Thoracic aorta (tissue), 2 donors: ENCODE measurements at regions not wholly inside any gene's neighbourhood (a gene's known extent, or its start where the extent isn't known, plus 50 kb on each side); places are given as distances from the start of the nearest gene placed in this dataset.

ENCODE experiments used
- ATAC-seq: fragments of 150-250 bp; one replicate; pipeline ENCODE4 v1.8.0; 2017; ENCODE audit warnings: low read depth; ENCODE audit not compliant: insufficient number of reproducible peaks, low FRiP score
- DNase-seq: peaks from one replicate; pipeline ENCODE4 v3.0.0-alpha.2; 2020; ENCODE audit warnings: low spot score
- H3K27ac ChIP-seq, 2 donors: fragments of 200-600 bp; sonication (generic); 1 replicate in 1 of 2; 2 replicates in 1 of 2; pipeline ENCODE4 v1.5.1; 2016; ENCODE audit warnings: mild to moderate bottlenecking in 2 of 2, moderate library complexity in 2 of 2
- H3K27me3 ChIP-seq: fragments of 200-600 bp; sonication (generic); replicated peaks from 2 replicates; pipeline ENCODE4 v1.6.0; 2016; ENCODE audit warnings: mild to moderate bottlenecking; ENCODE audit not compliant: insufficient read depth
- H3K36me3 ChIP-seq: fragments of 200-600 bp; sonication (generic); one replicate; pipeline ENCODE4 v1.5.1; 2016
- H3K4me1 ChIP-seq, 2 donors: fragments of 200-600 bp; sonication (generic); 1 replicate in 1 of 2; 2 replicates in 1 of 2; pipeline versions ENCODE4 v1.5.1 to v1.6.0; 2016; ENCODE audit warnings: low read depth in 2 of 2, mild to moderate bottlenecking in 1 of 2; ENCODE audit not compliant: control insufficient read depth in 1 of 2
- H3K4me3 ChIP-seq: fragments of 200-600 bp; sonication (generic); 2 replicates; pipeline ENCODE4 v1.5.1; 2016; ENCODE audit warnings: mild to moderate bottlenecking
- H3K9me3 ChIP-seq: fragments of 200-600 bp; sonication (generic); 2 replicates; pipeline ENCODE4 v1.5.1; 2016
- TF ChIP-seq, protein P1 (sequence below): fragments of 200-600 bp; sonication (generic); IDR thresholded peaks from one replicate; pipeline ENCODE4 v1.5.1; 2019; ENCODE audit warnings: antibody characterized with exemption

- ATAC-seq, result no peak
Measured at GRCh38 chr7:112887976-112888375, 97.8 kb upstream of the TMEM168 start.

DNA sequence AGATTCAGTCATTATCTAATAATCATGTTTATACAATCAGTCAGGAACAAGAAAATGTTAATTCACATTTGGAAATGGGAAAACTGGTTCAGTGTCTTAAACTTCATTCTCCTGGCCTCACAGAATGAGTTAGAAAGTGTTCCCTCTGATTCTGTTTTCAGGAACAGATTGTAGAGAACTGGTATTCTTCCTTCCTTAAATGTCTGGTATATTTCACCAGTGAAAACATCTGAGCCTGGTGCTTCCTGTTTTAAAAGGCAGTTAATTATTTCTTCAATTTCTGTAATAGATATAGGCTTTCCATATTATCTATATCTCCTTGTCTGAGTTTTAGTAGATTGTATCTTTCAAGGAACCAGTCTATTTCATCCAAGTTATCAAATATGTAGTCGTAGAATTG, 97.1 kb upstream of the TMEM168 start:
- H3K4me3 ChIP-seq, result no peak overlapping the region
- no peaks in the 10 kb centered on the region for H3K27me3 ChIP-seq
- DNase-seq (no peak), ATAC-seq (no peak)
- peaks cover 3 to 8% of the 10 kb centered on the region in 2 donors for H3K4me1 ChIP-seq
- no peaks in the 10 kb centered on the region for H3K36me3 ChIP-seq
- TF ChIP-seq, protein P1, sequence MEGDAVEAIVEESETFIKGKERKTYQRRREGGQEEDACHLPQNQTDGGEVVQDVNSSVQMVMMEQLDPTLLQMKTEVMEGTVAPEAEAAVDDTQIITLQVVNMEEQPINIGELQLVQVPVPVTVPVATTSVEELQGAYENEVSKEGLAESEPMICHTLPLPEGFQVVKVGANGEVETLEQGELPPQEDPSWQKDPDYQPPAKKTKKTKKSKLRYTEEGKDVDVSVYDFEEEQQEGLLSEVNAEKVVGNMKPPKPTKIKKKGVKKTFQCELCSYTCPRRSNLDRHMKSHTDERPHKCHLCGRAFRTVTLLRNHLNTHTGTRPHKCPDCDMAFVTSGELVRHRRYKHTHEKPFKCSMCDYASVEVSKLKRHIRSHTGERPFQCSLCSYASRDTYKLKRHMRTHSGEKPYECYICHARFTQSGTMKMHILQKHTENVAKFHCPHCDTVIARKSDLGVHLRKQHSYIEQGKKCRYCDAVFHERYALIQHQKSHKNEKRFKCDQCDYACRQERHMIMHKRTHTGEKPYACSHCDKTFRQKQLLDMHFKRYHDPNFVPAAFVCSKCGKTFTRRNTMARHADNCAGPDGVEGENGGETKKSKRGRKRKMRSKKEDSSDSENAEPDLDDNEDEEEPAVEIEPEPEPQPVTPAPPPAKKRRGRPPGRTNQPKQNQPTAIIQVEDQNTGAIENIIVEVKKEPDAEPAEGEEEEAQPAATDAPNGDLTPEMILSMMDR, result no peak
- no peak overlapping the region for H3K27ac ChIP-seq
- no peaks in the 10 kb centered on the region for H3K9me3 ChIP-seq

More at GRCh38 chr7:112887976-112888375, 97.8 kb upstream of the TMEM168 start:
- TF ChIP-seq, protein P1, result no peak
- H3K27ac ChIP-seq, result no peak overlapping the region
- H3K27me3 ChIP-seq, result no peaks in the 10 kb centered on the region
- H3K36me3 ChIP-seq, result no peaks in the 10 kb centered on the region
- H3K9me3 ChIP-seq, result no peaks in the 10 kb centered on the region
- peaks cover 3 to 7% of the 10 kb centered on the region in 2 donors for H3K4me1 ChIP-seq
- DNase-seq, result no peak
- no peak overlapping the region for H3K4me3 ChIP-seq

GRCh38 chr7:112886208-112886607, 96.0 kb upstream of the TMEM168 start:
- no peak for DNase-seq
- H3K27me3 ChIP-seq, result no peaks in the 10 kb centered on the region
- no peak for ATAC-seq
- H3K36me3 ChIP-seq, result no peaks in the 10 kb centered on the region
- no peak overlapping the region for H3K27ac ChIP-seq
- no peak overlapping the region for H3K4me3 ChIP-seq
- TF ChIP-seq, protein P1, result no peak
- H3K4me1 ChIP-seq, result peaks cover 3 to 8% of the 10 kb centered on the region in 2 donors
- H3K9me3 ChIP-seq, result no peaks in the 10 kb centered on the region

- ATAC-seq (no peak), DNase-seq (no peak)
- TF ChIP-seq, protein P1, result no peak
- Histone ChIP-seq H3K27me3 (no peaks in the 10 kb centered on the region), H3K9me3 (no peaks in the 10 kb centered on the region), H3K4me3 (no peak overlapping the region), H3K27ac (no peak overlapping the region), H3K4me1 (peaks cover 3 to 11% of the 10 kb centered on the region in 2 donors), H3K36me3 (no peaks in the 10 kb centered on the region)
Measured at GRCh38 chr7:112882991-112883390, 92.8 kb upstream of the TMEM168 start.

DNA sequence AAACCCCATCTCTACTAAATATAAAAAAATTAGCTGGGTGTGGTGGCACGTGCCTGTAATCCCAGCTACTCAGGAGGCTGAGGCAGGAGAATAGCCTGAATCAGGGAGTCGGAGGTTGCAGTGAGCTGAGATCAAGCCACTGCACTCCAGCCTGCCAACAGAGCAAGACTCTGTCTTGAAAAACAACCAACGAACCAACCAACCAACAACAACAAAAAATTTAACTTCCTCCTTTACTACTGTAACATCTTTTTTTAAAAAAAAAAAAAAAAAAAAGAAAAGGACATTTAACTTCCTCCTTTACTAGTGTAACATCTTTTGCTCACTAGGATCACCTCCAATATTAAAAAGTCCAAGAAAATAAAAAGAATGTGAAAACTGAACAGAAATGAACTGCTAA, 92.3 kb upstream of the TMEM168 start:
- no peak for DNase-seq
- Histone ChIP-seq H3K9me3 (no peaks in the 10 kb centered on the region), H3K4me3 (no peak overlapping the region), H3K27ac (no peak overlapping the region), H3K27me3 (no peaks in the 10 kb centered on the region), H3K36me3 (no peaks in the 10 kb centered on the region), H3K4me1 (peaks cover 3 to 11% of the 10 kb centered on the region in 2 donors)
- no peak for ATAC-seq
- TF ChIP-seq, protein P1, result no peak
